RWPE2 (cell line): ENCODE measurements at regions not wholly inside any gene's neighbourhood (a gene's known extent, or its start where the extent isn't known, plus 50 kb on each side); places are given as distances from the start of the nearest gene placed in this dataset.

ENCODE experiments used
- ATAC-seq: fragments of 200-7000 bp; cut with Tn5 transposase; 3 replicates; pipeline ENCODE4 v1.9.1; 2021; ENCODE audit warnings: low read depth
- DNase-seq: peaks from one replicate; pipeline ENCODE4 v3.0.0-alpha.2; 2020; ENCODE audit warnings: low spot score
- H3K27ac ChIP-seq: fragments of 450-650 bp; 2 replicates; pipeline ENCODE4 v1.5.1; 2017; ENCODE audit warnings: mild to moderate bottlenecking; ENCODE audit not compliant: poor library complexity, severe bottlenecking
- H3K27me3 ChIP-seq: fragments of 250-450 bp; sonication (Bioruptor Pico); 2 replicates; pipeline ENCODE4 v1.5.1; 2021; ENCODE audit warnings: mild to moderate bottlenecking, moderate library complexity; ENCODE audit not compliant: insufficient read depth, poor library complexity, severe bottlenecking
- H3K36me3 ChIP-seq: fragments of 250-450 bp; sonication (Bioruptor Pico); 2 replicates; pipeline ENCODE4 v1.5.1; 2020; ENCODE audit warnings: low read depth, mild to moderate bottlenecking, moderate library complexity
- H3K4me1 ChIP-seq: fragments of 250-450 bp; sonication (Bioruptor Pico); 2 replicates; pipeline ENCODE4 v1.5.1; 2021; ENCODE audit warnings: mild to moderate bottlenecking, moderate library complexity; ENCODE audit not compliant: insufficient read depth, poor library complexity, severe bottlenecking
- H3K4me3 ChIP-seq: fragments of 250-450 bp; sonication (Bioruptor Pico); 2 replicates; pipeline ENCODE4 v1.5.1; 2021; ENCODE audit warnings: mild to moderate bottlenecking, moderate library complexity; ENCODE audit not compliant: severe bottlenecking
- H3K9me3 ChIP-seq: fragments of 250-450 bp; sonication (Bioruptor Pico); 2 replicates; pipeline ENCODE4 v1.5.1; 2021; ENCODE audit warnings: mild to moderate bottlenecking, moderate library complexity; ENCODE audit not compliant: severe bottlenecking
- CTCF ChIP-seq: fragments of 450-650 bp; IDR thresholded peaks from one replicate; pipeline ENCODE4 v1.5.1; 2017; ENCODE audit warnings: mild to moderate bottlenecking, moderate library complexity; ENCODE audit not compliant: poor library complexity, severe bottlenecking

- H3K4me1 ChIP-seq, result no peaks in the 10 kb centered on the region
- no peak overlapping the region for H3K27ac ChIP-seq
- H3K27me3 ChIP-seq, result no peaks in the 10 kb centered on the region
- H3K4me3 ChIP-seq, result no peak overlapping the region
- DNase-seq, result no peak
- no peaks in the 10 kb centered on the region for H3K36me3 ChIP-seq
- H3K9me3 ChIP-seq, result no peaks in the 10 kb centered on the region
- no peak; the same call in 2 of the 3 replicates for ATAC-seq
- TF ChIP-seq CTCF, result no peak
These were observed 61.2 kb upstream of the GLI2 start for GRCh38 chr2:120674246-120675170.

- Histone ChIP-seq H3K27me3 (no peaks in the 10 kb centered on the region), H3K4me1 (no peaks in the 10 kb centered on the region), H3K27ac (no peak overlapping the region), H3K4me3 (no peak overlapping the region), H3K9me3 (no peaks in the 10 kb centered on the region), H3K36me3 (no peaks in the 10 kb centered on the region)
- ATAC-seq (peak; percentile 14; the same call in 1 of the 3 replicates), DNase-seq (no peak)
- peak; percentile 80 for TF ChIP-seq CTCF
These were observed 60.1 kb upstream of the GLI2 start for GRCh38 chr2:120675460-120676130.

- Histone ChIP-seq H3K27me3 (no peaks in the 10 kb centered on the region), H3K4me1 (no peaks in the 10 kb centered on the region), H3K36me3 (no peaks in the 10 kb centered on the region), H3K27ac (no peak overlapping the region), H3K4me3 (no peak overlapping the region), H3K9me3 (no peaks in the 10 kb centered on the region)
- no peak for TF ChIP-seq CTCF
- DNase-seq (no peak), ATAC-seq (no peak)
These were observed 58.4 kb upstream of the GLI2 start for GRCh38 chr2:120677221-120677620.

GRCh38 chr2:120677696-120678247 lies 57.9 kb upstream of the GLI2 start:
- Histone ChIP-seq H3K36me3 (no peaks in the 10 kb centered on the region), H3K4me3 (no peak overlapping the region), H3K4me1 (no peaks in the 10 kb centered on the region), H3K27me3 (no peaks in the 10 kb centered on the region), H3K27ac (no peak overlapping the region), H3K9me3 (no peaks in the 10 kb centered on the region)
- DNase-seq (no peak), ATAC-seq (no peak)
- no peak for TF ChIP-seq CTCF
